SU-DHL-6 (cell line): ENCODE measurements at regions not wholly inside any gene's neighbourhood (a gene's known extent, or its start where the extent isn't known, plus 50 kb on each side); places are given as distances from the start of the nearest gene placed in this dataset.

Experiments used
- H2AFZ ChIP-seq: fragments of 200-600 bp; sonication (generic); 2 replicates; pipeline ENCODE4 v1.6.1; 2014; ENCODE audit warnings: low read depth, mild to moderate bottlenecking, moderate library complexity, mixed read lengths, antibody characterized with exemption, low read length; ENCODE audit not compliant: severe bottlenecking
- H3F3A ChIP-seq: fragments of 200-600 bp; shearing (Covaris generic); 2 replicates; pipeline ENCODE4 v1.6.0; 2016; ENCODE audit warnings: antibody characterized with exemption, mild to moderate bottlenecking; ENCODE audit not compliant: insufficient read depth
- H3K27ac ChIP-seq: fragments of 200-600 bp; sonication (generic); 2 replicates; pipeline ENCODE4 v1.5.1; 2016; ENCODE audit warnings: low read depth, mild to moderate bottlenecking, low read length, moderate library complexity, mixed read lengths
- H3K27me3 ChIP-seq: fragments of 200-600 bp; sonication (generic), shearing (Covaris generic); 2 replicates; pipeline ENCODE4 v1.6.0; 2014; ENCODE audit warnings: mild to moderate bottlenecking, low read length
- H3K36me3 ChIP-seq: fragments of 200-600 bp; sonication (generic); 2 replicates; pipeline ENCODE4 v1.6.1; 2014; ENCODE audit warnings: mild to moderate bottlenecking, low read length, mixed read lengths
- H3K4me2 ChIP-seq: fragments of 300-600, 200-600 bp; shearing (Covaris generic), sonication (generic); 2 replicates; pipeline ENCODE4 v1.6.0; 2014; ENCODE audit warnings: low read length, low read depth, mild to moderate bottlenecking; ENCODE audit not compliant: poor library complexity, severe bottlenecking
- H3K4me3 ChIP-seq: fragments of 200-600 bp; sonication (generic); 2 replicates; pipeline ENCODE4 v1.5.1; 2014; ENCODE audit warnings: antibody characterized with exemption, low read length, mild to moderate bottlenecking, mixed read lengths; ENCODE audit not compliant: insufficient read depth, poor library complexity, severe bottlenecking
- H3K79me2 ChIP-seq: fragments of 200-600 bp; sonication (generic); 2 replicates; pipeline ENCODE4 v1.6.1; 2014; ENCODE audit warnings: mild to moderate bottlenecking, low read length, moderate library complexity; ENCODE audit not compliant: insufficient read depth
- H3K9ac ChIP-seq: fragments of 200-600 bp; sonication (generic); 2 replicates; pipeline ENCODE4 v1.7.0; 2014; ENCODE audit warnings: mild to moderate bottlenecking, low read length
- H3K9me2 ChIP-seq: fragments of 200-600 bp; sonication (generic); replicated peaks from 2 replicates; pipeline ENCODE4 v1.6.1; 2014; ENCODE audit warnings: low read length; ENCODE audit not compliant: insufficient read depth
- H3K9me3 ChIP-seq: fragments of 200-600 bp; sonication (generic); 2 replicates; pipeline ENCODE4 v1.6.1; 2014; ENCODE audit warnings: low read length, mixed read lengths; ENCODE audit not compliant: insufficient read depth
- H4K20me1 ChIP-seq: fragments of 200-600 bp; sonication (generic); 2 replicates; pipeline ENCODE4 v1.6.1; 2014; ENCODE audit warnings: low read depth, mild to moderate bottlenecking, antibody characterized with exemption, low read length, moderate library complexity, mixed read lengths
- EZH2phosphoT487 ChIP-seq: fragments of 200-600 bp; sonication (generic), shearing (Covaris generic); conservative IDR thresholded peaks from 2 replicates; pipeline ENCODE4 v1.6.1; 2018; ENCODE audit warnings: mild to moderate bottlenecking, antibody characterized with exemption, low read length, moderate library complexity, mixed read lengths
- TF ChIP-seq, protein P1 (sequence below): fragments of 200-600 bp; sonication (generic); IDR thresholded peaks from one replicate; pipeline ENCODE4 v1.5.1; 2017; ENCODE audit warnings: antibody characterized with exemption, mild to moderate bottlenecking, low read length, moderate library complexity; ENCODE audit not compliant: insufficient read depth, poor library complexity, severe bottlenecking

DNA sequence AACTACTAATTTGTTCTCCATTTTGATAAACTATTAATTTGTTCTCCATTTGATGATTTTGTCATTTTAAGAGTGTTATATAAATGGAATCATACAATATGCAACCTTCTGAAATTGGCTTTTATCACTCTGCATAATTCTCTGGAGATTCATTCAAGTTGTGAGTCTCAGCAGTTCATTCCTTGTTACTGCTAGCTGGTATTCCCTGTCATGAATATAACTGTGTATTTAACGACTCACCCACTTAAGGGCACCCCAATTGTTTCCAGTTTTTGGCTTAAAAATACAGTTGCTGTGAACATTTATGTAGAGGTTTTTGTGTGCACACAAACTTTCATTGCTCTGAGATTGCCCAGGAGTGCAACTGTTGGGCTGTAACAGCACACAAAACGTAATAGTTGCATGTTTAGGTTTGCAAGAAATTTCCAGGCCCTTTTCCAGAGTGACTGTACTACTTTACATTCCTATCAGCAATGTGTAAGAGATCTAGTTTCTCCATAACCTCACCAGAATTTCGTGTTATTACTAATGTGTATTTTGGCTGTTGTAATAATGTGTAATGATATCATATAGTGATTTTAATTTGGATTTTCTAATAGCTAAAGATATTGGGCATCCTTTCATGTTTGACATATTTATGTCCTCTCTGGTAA is 153.2 kb upstream of the ADCY1 start:
- H3K79me2 ChIP-seq: no peaks in the 10 kb centered on the region
- no peak overlapping the region for H3K4me3 ChIP-seq
- H3K9me3 ChIP-seq: no peaks in the 10 kb centered on the region
- H3K9ac ChIP-seq: no peak overlapping the region
- no peak overlapping the region for H3K27ac ChIP-seq
- H4K20me1 ChIP-seq: no peaks in the 10 kb centered on the region
- no peaks in the 10 kb centered on the region for H3K36me3 ChIP-seq
- H3K27me3 ChIP-seq: no peaks in the 10 kb centered on the region
- no peak overlapping the region for H3K4me2 ChIP-seq
- TF ChIP-seq EZH2phosphoT487: no peak
- TF ChIP-seq, protein P1, sequence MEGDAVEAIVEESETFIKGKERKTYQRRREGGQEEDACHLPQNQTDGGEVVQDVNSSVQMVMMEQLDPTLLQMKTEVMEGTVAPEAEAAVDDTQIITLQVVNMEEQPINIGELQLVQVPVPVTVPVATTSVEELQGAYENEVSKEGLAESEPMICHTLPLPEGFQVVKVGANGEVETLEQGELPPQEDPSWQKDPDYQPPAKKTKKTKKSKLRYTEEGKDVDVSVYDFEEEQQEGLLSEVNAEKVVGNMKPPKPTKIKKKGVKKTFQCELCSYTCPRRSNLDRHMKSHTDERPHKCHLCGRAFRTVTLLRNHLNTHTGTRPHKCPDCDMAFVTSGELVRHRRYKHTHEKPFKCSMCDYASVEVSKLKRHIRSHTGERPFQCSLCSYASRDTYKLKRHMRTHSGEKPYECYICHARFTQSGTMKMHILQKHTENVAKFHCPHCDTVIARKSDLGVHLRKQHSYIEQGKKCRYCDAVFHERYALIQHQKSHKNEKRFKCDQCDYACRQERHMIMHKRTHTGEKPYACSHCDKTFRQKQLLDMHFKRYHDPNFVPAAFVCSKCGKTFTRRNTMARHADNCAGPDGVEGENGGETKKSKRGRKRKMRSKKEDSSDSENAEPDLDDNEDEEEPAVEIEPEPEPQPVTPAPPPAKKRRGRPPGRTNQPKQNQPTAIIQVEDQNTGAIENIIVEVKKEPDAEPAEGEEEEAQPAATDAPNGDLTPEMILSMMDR: no peak
- H3K9me2 ChIP-seq: no peaks in the 10 kb centered on the region
- no peak overlapping the region for H2AFZ ChIP-seq
- no peaks in the 10 kb centered on the region for H3F3A ChIP-seq

DNA sequence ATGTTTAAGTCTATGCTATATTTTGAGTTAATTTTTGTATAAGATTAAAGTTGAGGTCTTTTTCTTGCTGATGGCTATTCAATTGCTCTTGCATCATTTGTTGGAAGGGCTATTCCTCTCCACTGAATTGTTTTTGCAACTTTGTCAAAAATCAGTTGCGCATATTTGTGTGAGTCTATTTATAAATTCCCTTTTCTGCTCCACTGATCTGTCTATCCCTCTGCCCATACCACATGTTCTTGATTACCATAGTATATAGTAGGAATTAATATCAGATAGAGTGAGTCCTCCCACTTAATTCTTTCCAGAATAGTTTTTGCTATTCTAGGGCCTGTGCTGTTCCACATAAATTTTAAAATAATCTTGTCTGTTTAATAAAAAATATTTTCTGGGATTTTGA is 152.4 kb upstream of the ADCY1 start:
- no peaks in the 10 kb centered on the region for H3F3A ChIP-seq
- no peak overlapping the region for H3K9ac ChIP-seq
- no peak overlapping the region for H3K4me2 ChIP-seq
- H3K9me2 ChIP-seq: no peaks in the 10 kb centered on the region
- H3K27me3 ChIP-seq: no peaks in the 10 kb centered on the region
- H3K79me2 ChIP-seq: no peaks in the 10 kb centered on the region
- TF ChIP-seq, protein P1: no peak
- TF ChIP-seq EZH2phosphoT487: no peak
- H3K9me3 ChIP-seq: no peaks in the 10 kb centered on the region
- H3K36me3 ChIP-seq: no peaks in the 10 kb centered on the region
- H2AFZ ChIP-seq: no peak overlapping the region
- no peak overlapping the region for H3K27ac ChIP-seq
- H3K4me3 ChIP-seq: no peak overlapping the region
- no peaks in the 10 kb centered on the region for H4K20me1 ChIP-seq

DNA sequence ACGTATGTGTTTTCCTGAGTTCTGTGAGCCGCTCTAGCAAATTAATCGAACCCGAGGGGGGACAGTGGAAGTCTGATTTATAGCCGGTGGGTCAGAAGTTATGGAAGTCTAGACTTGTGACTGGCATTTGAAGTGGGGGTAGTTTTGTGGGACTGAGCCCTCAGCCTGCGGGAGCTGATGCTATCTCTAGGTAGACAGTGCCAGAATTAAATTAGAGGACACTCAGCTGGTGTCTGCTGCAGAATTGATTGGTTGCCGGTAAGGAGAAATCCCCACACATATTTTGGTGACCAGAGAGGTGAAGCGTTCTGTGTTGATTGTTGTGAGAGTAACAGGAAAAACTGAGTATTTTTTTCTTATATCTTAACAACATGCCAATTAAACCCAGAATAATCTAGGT is 143.8 kb upstream of the ADCY1 start:
- Histone ChIP-seq H3F3A (no peaks in the 10 kb centered on the region), H3K9ac (no peak overlapping the region), H3K27ac (no peak overlapping the region), H2AFZ (no peak overlapping the region), H3K4me3 (no peak overlapping the region), H3K4me2 (no peak overlapping the region), H4K20me1 (no peaks in the 10 kb centered on the region), H3K9me2 (no peaks in the 10 kb centered on the region), H3K36me3 (no peaks in the 10 kb centered on the region), H3K79me2 (no peaks in the 10 kb centered on the region), H3K27me3 (no peaks in the 10 kb centered on the region), H3K9me3 (no peaks in the 10 kb centered on the region)
- no peak for TF ChIP-seq EZH2phosphoT487
- TF ChIP-seq, protein P1: no peak
